SH-SY5Y (cell line): ENCODE measurements at regions not wholly inside any gene's neighbourhood (a gene's known extent, or its start where the extent isn't known, plus 50 kb on each side); places are given as distances from the start of the nearest gene placed in this dataset.

Experiments used
- GATA2 ChIP-seq: IDR thresholded peaks from 2 replicates; pipeline ENCODE4 v1.6.1; 2011; ENCODE audit warnings: mild to moderate bottlenecking, low read depth, low read length
- GATA3 ChIP-seq: IDR thresholded peaks from 2 replicates; pipeline ENCODE4 v1.6.1; 2011; ENCODE audit warnings: low read depth, mild to moderate bottlenecking, low read length, moderate library complexity

DNA sequence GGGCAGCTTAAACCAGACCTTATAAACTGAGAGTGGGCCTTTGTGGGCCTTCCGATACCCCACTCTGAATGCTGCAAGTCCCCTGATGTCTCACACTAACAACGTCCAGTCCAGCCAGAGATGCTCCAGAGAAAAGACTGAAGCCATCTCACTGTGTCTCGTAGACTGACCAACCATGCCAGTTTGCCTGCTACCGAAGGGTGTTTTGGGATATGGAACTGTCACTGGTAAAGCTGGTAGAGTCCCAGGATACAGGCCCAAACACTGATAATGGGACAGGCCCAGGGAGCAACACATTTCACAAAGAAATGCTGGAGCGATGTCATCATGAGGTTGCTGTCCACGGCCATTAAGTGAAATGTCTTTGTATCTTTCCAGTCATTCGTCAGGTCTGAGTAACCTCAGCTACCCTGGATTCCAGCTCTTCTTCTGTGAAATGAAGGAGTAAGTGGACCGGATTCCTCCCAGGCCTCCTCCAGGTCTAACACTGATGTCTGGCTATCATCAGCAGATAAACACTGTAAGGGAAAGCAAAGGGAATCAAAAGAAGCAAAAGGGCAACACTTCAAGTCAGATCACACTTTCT, 81.6 kb downstream of the SLC5A7 start:
- TF ChIP-seq GATA2 (no peak), GATA3 (no peak)

DNA sequence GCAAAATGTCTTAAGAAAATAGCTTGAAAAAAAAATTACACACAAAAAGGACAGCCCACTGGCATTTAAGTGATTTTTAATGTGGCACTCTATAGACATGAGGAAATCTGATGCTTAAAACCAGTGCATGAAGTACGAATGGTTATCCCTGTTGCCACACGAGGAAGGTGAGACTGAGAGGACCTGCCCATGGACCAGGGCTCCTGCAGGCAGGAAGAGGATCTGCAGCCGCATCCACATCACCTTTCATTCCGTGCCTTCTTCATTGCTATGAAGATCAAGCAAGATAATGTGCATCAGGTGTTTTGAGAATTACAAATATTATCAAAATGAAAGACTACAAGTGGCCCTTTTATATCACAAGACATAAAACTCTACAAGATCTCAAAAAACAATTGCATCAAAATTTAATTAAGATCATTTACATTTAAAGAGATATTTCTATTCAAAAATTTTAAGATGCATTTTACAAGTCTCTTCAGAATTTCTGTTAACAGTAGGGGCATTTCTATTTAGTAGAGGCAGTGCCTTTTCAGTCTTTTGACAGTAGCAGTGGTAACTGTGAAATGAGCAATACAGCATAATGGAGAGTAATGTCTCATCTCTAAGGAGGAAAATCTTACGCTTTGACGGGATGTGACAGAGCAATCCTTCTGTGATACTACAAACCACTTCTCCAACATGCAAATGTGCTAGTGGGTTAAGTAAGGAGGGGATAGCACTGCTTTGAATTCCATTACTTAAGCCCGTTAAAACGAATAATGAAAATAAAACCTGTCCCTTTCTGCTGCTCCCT, 83.4 kb downstream of the SLC5A7 start:
- TF ChIP-seq GATA3 (no peak), GATA2 (no peak)

DNA sequence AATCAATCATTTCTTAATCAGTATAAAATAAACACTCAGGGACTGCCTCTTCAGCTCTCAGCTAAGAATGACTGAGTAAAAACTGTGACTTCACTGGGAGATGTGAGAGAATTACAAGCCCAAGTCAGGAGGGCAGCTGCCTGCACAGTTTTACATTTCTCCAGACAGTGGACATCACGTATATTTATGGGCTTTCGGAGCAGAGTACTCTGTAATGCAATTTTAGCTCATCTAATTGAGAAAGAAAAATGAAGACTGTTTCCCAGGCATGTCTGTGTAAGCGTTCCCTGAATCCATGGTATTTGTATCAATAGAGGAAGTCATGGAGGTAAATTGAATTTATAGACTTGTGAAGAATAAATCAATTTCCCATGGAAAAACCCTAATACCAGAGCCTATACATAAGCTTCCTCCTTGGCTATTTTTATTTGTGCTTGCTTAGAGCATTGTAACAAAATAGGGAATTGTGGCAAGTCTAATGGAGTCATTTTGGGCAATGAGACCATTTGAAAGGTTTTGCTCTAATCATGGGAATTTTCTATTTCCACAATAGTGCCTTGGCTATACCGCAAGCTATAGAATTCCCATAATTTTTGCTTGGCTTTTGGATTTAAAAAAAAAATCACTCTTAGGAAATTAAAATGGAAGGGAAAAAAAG, 87.2 kb downstream of the SLC5A7 start:
- TF ChIP-seq GATA2 (no peak), GATA3 (no peak)

DNA sequence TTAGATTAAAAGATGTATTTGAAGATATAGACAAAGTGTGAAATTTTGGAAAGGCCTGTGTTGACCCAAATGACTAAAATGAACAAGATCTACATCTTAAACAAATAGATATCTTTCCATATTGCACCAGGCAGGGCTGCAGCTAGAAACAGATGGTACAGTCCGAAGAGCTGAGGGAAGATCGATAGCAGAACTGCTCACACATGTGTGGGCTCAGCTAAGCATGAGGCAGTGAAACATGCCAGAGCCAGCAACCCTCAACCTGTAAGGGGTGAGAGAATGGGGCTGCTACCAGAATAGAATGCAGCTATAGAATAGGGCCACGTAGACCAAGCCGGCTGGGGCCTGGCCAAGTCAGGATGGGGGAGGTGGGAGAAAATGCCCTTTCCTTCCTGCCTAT, 87.8 kb downstream of the SLC5A7 start:
- no peak for TF ChIP-seq GATA3
- peak; percentile 63; the same call in 1 of the 2 replicates for TF ChIP-seq GATA2

DNA sequence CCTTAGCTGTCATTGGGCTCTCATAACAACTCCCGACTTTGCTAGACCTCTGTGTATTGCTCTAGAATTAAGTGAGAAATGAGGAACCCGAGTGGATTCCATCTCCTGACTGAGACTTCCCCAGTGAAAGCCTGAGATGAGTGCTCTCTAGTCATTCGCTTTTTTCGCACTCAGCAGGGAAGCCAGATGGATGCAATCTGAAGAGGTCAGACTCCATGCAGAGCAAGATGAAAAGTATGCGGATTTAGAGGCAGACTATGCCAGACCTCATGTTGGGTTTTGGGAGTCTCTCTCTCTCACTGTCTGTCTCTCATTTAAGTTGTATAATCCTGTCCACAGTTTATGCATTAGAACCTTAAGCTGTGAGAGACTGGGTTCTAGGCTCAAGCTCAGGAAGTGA, 88.6 kb downstream of the SLC5A7 start:
- TF ChIP-seq GATA3 (no peak), GATA2 (no peak)

DNA sequence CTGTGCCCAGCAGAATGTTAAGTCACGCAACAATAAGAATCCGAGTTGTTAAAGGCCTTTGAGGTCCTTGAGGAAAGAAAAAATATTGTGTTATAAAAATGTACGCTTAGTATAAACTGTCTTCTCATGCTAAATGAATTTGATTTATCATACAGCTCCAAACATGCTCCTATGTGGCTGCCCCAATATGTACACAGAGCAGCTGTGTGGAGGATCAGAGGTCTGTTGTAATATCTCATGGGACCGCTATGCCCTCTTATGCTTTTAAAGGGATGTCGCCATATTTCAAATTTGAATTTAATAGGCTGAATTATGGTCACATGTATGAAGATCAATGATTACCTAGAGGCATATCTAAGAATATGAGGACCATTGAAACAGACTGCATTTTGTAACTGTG, 90.2 kb downstream of the SLC5A7 start:
- no peak for TF ChIP-seq GATA3
- TF ChIP-seq GATA2 = no peak

DNA sequence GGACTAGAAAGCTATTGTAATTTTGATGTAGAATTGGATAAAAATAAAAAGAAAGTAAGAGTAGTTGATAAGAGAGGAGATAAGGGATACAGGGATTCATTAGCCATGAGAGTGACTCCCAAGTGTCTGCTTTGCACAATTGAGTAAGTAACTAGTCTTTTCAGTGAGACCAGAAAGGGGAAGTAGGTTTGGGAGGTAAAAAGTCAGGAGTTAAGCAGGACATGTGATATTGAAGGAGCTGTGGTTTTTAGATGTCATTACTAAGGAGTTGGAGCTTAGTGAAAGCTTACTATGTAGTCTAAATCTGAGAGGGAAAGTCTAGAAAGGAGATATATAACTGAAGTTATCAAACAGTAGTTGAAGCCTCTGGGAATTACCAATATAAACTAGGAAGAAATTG, 93.4 kb downstream of the SLC5A7 start:
- TF ChIP-seq GATA3 = no peak
- no peak for TF ChIP-seq GATA2

DNA sequence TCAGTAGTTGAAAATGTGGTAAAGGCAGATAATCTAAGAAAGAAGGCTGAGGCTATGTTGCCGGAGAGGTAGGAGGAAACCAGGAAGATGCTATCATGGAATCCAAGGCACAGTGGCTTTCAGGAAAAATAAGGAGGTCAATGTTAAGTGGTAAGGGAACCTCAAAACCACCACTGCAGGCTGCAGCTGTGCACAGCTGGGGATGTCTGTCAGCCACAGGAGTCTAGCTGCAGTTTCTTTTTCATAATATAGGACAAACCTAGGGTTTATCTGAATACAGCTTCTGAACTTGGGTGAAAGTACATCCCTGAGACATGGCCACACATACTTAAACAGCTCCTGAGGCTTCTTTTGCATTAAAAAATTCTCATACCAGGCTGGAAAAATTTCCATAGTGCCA, 93.9 kb downstream of the SLC5A7 start:
- TF ChIP-seq GATA2 (no peak), GATA3 (no peak)

DNA sequence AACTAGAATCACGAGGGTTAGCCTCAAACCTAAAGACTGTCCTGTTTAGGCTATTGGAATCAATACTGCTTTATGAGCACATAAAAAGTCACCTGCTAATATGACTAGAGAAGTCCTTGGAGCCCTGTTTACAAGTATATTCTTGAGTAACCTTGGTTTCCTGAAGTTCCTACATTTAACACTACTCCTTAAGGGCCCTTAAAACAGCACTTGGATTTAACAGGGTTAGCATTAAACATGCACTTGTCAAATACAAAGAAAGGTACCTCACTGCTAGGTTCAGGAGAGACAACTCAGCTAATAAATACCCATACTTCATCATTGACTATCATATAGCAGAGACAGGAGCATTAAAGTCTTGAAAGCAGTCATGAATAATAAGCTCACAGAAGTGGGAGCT, 96.7 kb downstream of the SLC5A7 start:
- TF ChIP-seq GATA2 (no peak), GATA3 (no peak)

DNA sequence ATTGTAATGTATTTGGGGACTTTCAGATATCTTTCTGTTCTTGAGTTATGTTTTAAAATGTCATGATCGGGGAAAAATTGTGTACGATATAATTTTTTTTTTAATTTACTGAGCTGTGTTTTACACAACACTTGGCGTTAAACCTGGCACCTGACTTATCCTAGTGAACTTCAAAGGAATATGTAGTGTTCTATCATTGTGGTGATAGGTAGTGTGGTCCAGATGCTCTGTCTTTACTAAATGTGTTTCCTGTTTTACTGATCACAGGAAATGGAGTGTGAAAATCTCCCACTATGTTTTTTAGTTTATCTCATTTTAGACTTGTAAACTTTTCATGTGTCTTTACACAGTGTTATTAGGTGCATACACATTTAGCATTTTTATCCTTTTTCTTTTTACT, 98.0 kb downstream of the SLC5A7 start:
- TF ChIP-seq GATA3 = no peak
- no peak for TF ChIP-seq GATA2

DNA sequence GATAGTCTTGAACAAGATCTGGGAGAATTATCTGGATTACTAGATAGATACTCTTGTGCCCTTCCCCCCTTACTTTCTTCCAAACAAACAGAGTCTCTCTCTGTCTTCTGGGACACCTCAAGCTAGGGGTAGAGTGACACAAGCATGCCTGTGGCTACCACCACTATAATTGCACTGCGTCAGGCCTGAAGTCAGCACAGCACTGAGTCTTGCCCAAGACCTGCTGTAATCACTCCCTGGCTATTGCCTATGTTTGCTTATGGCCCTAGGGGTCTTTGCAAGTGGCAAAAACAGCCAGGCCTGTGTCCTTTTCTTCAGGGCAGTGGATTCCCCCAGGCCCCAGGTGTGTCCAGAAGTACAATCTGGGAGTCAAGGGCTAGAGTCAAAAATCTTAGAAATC, 106.6 kb downstream of the SLC5A7 start:
- TF ChIP-seq GATA3 = no peak
- no peak for TF ChIP-seq GATA2

DNA sequence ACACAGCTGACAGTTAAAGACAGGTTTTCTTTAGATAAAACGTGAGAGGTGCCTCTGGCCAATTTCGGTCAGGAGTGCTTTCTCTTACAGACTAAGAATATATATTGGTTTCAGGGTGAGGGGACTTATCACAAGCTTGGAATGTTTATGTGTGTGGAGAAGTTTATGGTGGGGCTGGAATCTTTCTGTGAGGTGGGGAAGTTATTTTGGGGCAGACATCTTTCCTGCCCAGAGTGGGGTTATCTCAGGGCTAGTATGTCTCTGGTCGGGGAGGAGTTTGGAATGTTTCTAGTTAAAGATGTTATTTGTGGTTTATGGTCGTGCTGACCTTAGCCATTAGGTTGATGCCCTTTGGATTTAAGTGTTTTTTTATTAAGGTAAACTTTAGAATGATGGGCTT, 115.2 kb downstream of the SLC5A7 start:
- TF ChIP-seq GATA3 (no peak), GATA2 (no peak)

DNA sequence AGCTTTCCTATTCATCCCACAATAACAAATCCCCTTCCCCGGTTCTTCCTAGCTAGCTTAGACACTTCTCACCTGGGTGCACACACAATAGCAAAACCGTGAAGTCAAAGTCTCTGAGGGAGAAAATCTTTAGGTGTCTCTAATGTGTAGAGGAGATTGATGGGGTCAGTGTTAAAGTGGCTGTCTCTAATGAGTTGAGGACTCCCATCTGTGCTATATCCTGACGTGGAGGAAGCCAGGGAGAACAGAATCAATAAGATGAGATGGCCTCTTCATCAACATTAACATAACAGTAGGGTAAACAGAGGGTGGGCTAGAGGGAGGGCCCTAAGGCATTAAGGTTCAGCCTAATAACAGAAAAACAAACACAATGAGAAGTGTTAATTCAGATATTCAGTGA, 120.4 kb downstream of the SLC5A7 start:
- TF ChIP-seq GATA2 (no peak), GATA3 (no peak)

DNA sequence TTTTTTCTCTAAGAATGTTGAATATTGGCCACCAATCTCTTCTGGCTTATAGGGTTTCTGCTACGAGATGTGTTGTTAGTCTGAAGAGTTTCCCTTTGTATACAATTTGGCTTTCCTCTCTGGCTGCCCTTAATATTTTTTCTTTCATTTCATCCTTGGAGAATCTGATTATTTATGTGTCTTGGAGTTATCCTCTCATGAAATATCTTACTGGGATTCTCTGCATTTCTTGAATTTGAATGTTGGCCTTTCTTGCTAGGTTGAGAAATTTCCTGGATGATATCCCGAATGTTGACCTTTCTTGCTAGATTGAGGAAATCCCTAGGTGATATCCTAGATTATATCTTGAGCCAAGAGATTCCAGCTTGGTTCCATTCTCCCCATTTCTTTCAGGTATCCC, 125.6 kb downstream of the SLC5A7 start:
- TF ChIP-seq GATA2 (no peak), GATA3 (no peak)

DNA sequence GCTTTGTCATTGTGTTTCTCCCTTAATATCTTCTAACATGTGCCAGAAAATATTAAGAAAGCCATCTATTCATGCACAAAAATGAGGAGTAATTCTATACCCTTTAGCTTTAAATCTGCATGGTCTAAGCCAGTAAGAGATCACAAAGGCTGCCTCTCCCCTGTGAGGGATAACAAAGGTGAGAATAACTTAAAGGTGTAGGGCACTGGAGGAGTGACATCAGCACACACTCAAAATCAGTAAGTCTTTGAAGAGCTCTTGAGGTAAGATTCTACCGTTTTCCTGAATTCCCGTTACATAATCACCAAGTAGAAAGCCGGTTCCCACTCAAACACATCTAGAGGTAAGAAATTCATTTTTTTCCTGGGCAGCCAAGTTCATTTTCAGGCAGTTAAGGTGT, 123.9 kb upstream of the SULT1C3 start:
- TF ChIP-seq GATA3 (no peak), GATA2 (no peak)

DNA sequence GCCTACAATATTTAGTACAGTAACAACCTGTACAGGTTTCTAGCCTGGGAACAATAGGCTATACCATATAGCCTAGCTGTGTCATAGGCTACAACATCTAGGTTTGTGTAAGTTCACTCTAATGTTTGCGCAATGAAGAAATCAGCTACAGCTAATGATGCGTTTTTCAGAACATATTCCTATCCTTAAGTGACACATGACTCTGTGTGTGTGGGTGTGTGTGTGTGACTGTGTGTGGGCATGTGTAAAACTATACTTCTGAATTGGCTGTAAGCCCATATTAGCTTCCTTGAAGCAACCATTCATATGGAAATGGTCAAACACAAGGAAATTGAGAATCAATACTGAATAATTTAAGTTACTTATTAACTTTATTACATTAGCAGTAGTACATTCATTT, 120.8 kb upstream of the SULT1C3 start:
- TF ChIP-seq GATA2 = no peak
- TF ChIP-seq GATA3 = no peak
